OCI-LY1 (cell line): ENCODE measurements at regions not wholly inside any gene's neighbourhood (a gene's known extent, or its start where the extent isn't known, plus 50 kb on each side); places are given as distances from the start of the nearest gene placed in this dataset.

Experiments used
- EZH2 ChIP-seq: fragments of 200-600 bp; sonication (generic), shearing (Covaris generic); IDR thresholded peaks from 2 replicates; pipeline ENCODE4 v1.8.0; 2017; ENCODE audit warnings: borderline replicate concordance, mixed run types, mild to moderate bottlenecking, antibody characterized with exemption, low read length, moderate library complexity, mixed read lengths
- TF ChIP-seq, protein P1 (sequence below): fragments of 200-600 bp; sonication (generic), shearing (Covaris generic); IDR thresholded peaks from 2 replicates; pipeline ENCODE4 v1.5.1; 2017; ENCODE audit warnings: mild to moderate bottlenecking, antibody characterized with exemption, low read length, moderate library complexity, mixed read lengths

GRCh38 chr9:80948876-80949275, 740.5 kb downstream of the TLE1 start:
- TF ChIP-seq, protein P1, sequence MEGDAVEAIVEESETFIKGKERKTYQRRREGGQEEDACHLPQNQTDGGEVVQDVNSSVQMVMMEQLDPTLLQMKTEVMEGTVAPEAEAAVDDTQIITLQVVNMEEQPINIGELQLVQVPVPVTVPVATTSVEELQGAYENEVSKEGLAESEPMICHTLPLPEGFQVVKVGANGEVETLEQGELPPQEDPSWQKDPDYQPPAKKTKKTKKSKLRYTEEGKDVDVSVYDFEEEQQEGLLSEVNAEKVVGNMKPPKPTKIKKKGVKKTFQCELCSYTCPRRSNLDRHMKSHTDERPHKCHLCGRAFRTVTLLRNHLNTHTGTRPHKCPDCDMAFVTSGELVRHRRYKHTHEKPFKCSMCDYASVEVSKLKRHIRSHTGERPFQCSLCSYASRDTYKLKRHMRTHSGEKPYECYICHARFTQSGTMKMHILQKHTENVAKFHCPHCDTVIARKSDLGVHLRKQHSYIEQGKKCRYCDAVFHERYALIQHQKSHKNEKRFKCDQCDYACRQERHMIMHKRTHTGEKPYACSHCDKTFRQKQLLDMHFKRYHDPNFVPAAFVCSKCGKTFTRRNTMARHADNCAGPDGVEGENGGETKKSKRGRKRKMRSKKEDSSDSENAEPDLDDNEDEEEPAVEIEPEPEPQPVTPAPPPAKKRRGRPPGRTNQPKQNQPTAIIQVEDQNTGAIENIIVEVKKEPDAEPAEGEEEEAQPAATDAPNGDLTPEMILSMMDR: no peak
- no peak for TF ChIP-seq EZH2
